ENCODE measurements at regions not wholly inside any gene's neighbourhood (a gene's known extent, or its start where the extent isn't known, plus 50 kb on each side); places are given as distances from the start of the nearest gene placed in this dataset.

DNA sequence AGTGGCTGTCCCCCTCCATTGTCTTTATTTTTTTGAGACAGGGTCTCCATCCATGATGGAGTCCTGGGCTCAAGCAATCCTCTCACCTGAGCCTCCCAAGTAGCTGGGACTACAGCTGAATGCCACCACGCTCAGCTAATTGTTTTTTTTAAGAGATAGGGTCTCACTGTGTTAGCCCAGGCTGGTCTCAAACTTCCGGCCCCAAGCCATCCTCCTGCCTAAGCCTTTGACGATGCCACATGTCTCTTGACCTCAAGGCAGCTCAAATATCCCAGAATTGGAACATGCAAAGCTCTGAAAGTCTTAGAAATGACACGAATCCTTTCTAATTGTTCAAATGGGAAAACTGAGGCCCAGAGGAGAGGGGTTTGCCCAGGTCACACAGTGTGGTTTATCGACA lies 75.4 kb upstream of the ZNF423 start:
- no peaks in the 10 kb centered on the region for H3K4me1 ChIP-seq (ENCODE audit: low read length)
- peaks cover 43% of the 10 kb centered on the region for H3K27me3 ChIP-seq (ENCODE audit: low read depth, low read length)
- H3K4me2 ChIP-seq (ENCODE audit: low read length) = no peak overlapping the region
- H3K9me3 ChIP-seq (ENCODE audit: insufficient read depth, low read length) = no peaks in the 10 kb centered on the region
- TF ChIP-seq CTCF (IDR thresholded peaks at IDR 0.05; ENCODE audit: low read depth, low read length) (no peak), EZH2phosphoT487 (IDR thresholded peaks at IDR 0.05; ENCODE audit: low read depth) (no peak)
- no peaks in the 10 kb centered on the region for H3K79me2 ChIP-seq (ENCODE audit: low read length)
- no peaks in the 10 kb centered on the region for H3K36me3 ChIP-seq (replicated peaks; ENCODE audit: low read depth, low read length)
- no peak overlapping the region for H3K27ac ChIP-seq (ENCODE audit: low read length)
- H2AFZ ChIP-seq (ENCODE audit: low read depth, low read length) = no peak overlapping the region
- no peak overlapping the region for H3K9ac ChIP-seq (ENCODE audit: low read length)
- H3K4me3 ChIP-seq (ENCODE audit: low read length) = no peak overlapping the region
- H4K20me1 ChIP-seq (ENCODE audit: insufficient read depth, low read length) = no peaks in the 10 kb centered on the region

DNA sequence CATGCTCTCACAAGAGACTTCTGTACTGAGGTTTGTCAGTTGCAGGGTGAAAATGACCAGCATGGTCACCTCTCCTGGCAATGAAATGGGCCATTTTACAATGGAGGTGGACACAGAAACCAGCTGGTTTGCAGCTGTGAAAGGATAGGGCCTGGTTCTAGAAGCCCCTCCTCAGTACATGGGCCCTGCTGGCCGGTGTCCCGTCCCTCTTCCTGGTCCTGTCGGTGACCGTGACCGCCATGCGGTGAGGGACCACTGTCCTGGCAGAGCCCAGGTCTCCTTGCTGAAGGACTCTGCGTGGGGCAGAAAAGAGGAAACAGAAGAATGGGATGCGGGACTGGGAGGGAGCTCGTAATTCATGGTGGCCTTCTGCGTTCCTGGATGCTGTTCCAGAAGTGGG lies 76.0 kb upstream of the ZNF423 start:
- H3K9me3 ChIP-seq (ENCODE audit: insufficient read depth, low read length) = no peaks in the 10 kb centered on the region
- no peak overlapping the region for H3K4me3 ChIP-seq (ENCODE audit: low read length)
- peaks cover 41% of the 10 kb centered on the region; the same call in 1 of the 2 replicates for H3K27me3 ChIP-seq (ENCODE audit: low read depth, low read length)
- no peak overlapping the region for H3K27ac ChIP-seq (ENCODE audit: low read length)
- H3K4me1 ChIP-seq (ENCODE audit: low read length) = no peaks in the 10 kb centered on the region
- no peak overlapping the region for H3K4me2 ChIP-seq (ENCODE audit: low read length)
- no peak overlapping the region for H2AFZ ChIP-seq (ENCODE audit: low read depth, low read length)
- no peak overlapping the region for H3K9ac ChIP-seq (ENCODE audit: low read length)
- H4K20me1 ChIP-seq (ENCODE audit: insufficient read depth, low read length) = no peaks in the 10 kb centered on the region
- TF ChIP-seq CTCF (IDR thresholded peaks at IDR 0.05; ENCODE audit: low read depth, low read length) = no peak
- TF ChIP-seq EZH2phosphoT487 (IDR thresholded peaks at IDR 0.05; ENCODE audit: low read depth) = no peak
- H3K36me3 ChIP-seq (replicated peaks; ENCODE audit: low read depth, low read length) = no peaks in the 10 kb centered on the region
- no peaks in the 10 kb centered on the region for H3K79me2 ChIP-seq (ENCODE audit: low read length)

DNA sequence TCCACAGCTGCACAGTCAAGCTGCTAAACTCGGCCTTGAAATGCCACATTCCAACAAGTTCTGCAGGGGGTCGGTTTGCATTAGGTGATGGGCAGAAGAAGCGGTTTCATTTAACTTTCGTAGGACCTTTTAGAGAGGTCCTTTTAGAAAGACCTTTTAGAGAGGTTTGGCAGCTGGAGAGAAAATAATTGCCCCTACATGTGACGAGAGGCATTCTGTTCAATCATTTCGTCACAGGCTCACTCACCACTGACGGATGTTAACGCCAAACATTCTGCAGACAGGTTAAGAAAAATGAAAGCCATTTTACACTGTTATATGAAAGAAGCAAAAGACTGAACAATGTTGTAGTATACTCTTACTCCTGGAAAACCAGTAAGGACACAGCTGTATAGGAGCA lies 76.5 kb upstream of the ZNF423 start:
- H2AFZ ChIP-seq (ENCODE audit: low read depth, low read length) = no peak overlapping the region
- no peaks in the 10 kb centered on the region for H3K9me3 ChIP-seq (ENCODE audit: insufficient read depth, low read length)
- no peaks in the 10 kb centered on the region for H3K4me1 ChIP-seq (ENCODE audit: low read length)
- H3K9ac ChIP-seq (ENCODE audit: low read length) = no peak overlapping the region
- H3K4me3 ChIP-seq (ENCODE audit: low read length) = no peak overlapping the region
- TF ChIP-seq EZH2phosphoT487 (IDR thresholded peaks at IDR 0.05; ENCODE audit: low read depth) (no peak), CTCF (IDR thresholded peaks at IDR 0.05; ENCODE audit: low read depth, low read length) (no peak)
- no peaks in the 10 kb centered on the region for H4K20me1 ChIP-seq (ENCODE audit: insufficient read depth, low read length)
- H3K4me2 ChIP-seq (ENCODE audit: low read length) = no peak overlapping the region
- H3K27ac ChIP-seq (ENCODE audit: low read length) = no peak overlapping the region
- H3K79me2 ChIP-seq (ENCODE audit: low read length) = no peaks in the 10 kb centered on the region
- no peaks in the 10 kb centered on the region for H3K36me3 ChIP-seq (replicated peaks; ENCODE audit: low read depth, low read length)
- peaks cover 38% of the 10 kb centered on the region; the same call in 1 of the 2 replicates for H3K27me3 ChIP-seq (ENCODE audit: low read depth, low read length)

DNA sequence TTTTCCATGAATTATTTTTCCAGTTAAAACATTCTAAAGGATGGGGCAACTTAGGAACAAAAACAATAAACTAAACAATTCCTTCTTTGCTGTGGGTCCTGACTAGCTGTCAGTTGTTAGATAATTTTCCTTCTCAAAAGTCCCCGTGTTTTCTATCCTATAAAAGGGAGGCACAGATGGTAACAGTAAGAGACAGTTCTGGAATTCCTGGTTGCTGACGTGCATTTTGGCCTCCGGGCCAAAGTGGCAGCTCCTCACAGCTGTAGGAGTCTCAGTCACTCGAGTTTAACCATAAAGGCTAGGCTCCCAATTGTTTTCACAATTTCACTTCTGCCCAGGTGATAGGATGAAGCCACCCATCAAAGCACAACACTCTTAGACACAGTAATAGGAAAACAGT lies 77.0 kb upstream of the ZNF423 start:
- H3K36me3 ChIP-seq (replicated peaks; ENCODE audit: low read depth, low read length) = no peaks in the 10 kb centered on the region
- no peak overlapping the region for H3K4me2 ChIP-seq (ENCODE audit: low read length)
- H3K9ac ChIP-seq (ENCODE audit: low read length) = no peak overlapping the region
- no peaks in the 10 kb centered on the region for H3K4me1 ChIP-seq (ENCODE audit: low read length)
- H3K79me2 ChIP-seq (ENCODE audit: low read length) = no peaks in the 10 kb centered on the region
- no peaks in the 10 kb centered on the region for H4K20me1 ChIP-seq (ENCODE audit: insufficient read depth, low read length)
- no peak overlapping the region for H3K4me3 ChIP-seq (ENCODE audit: low read length)
- H3K27me3 ChIP-seq (ENCODE audit: low read depth, low read length) = peaks cover 34% of the 10 kb centered on the region; the same call in 1 of the 2 replicates
- TF ChIP-seq EZH2phosphoT487 (IDR thresholded peaks at IDR 0.05; ENCODE audit: low read depth) (no peak), CTCF (IDR thresholded peaks at IDR 0.05; ENCODE audit: low read depth, low read length) (no peak)
- no peaks in the 10 kb centered on the region for H3K9me3 ChIP-seq (ENCODE audit: insufficient read depth, low read length)
- no peak overlapping the region for H3K27ac ChIP-seq (ENCODE audit: low read length)
- H2AFZ ChIP-seq (ENCODE audit: low read depth, low read length) = no peak overlapping the region

Measured in OCI-LY3 (cell line).